Skin epidermis (tissue), 12 donors: ENCODE measurements at regions not wholly inside any gene's neighbourhood (a gene's known extent, or its start where the extent isn't known, plus 50 kb on each side); places are given as distances from the start of the nearest gene placed in this dataset.

ENCODE experiments used
- H3K27ac ChIP-seq, 21 experiments: fragments of 200-600 bp; sonication (generic) in 11 of 21; one replicate each; pipeline ENCODE4 v1.5.0; 2020; ENCODE audit warnings: mild to moderate bottlenecking in 3 of 21, inconsistent platforms in 2 of 21, moderate library complexity in 2 of 21
- H3K4me3 ChIP-seq, 7 experiments: fragments of 200-600 bp; sonication (generic) in 2 of 7; one replicate each; pipeline ENCODE4 v1.5.0; 2020; ENCODE audit warnings: inconsistent platforms in 2 of 7, mild to moderate bottlenecking in 2 of 7, moderate library complexity in 1 of 7

- Histone ChIP-seq H3K4me3 (no peak overlapping the region), H3K27ac (peak overlapping the region in 16 of 21 experiments; percentile 2 to 74 (median 52))
Measured at GRCh38 chr11:128208329-128209137, 378.8 kb downstream of the ETS1 start.

GRCh38 chr11:128207861-128208321 lies 379.5 kb downstream of the ETS1 start:
- no peak overlapping the region for H3K4me3 ChIP-seq
- peak overlapping the region in 16 of 21 experiments; percentile 2 to 74 (median 41) for H3K27ac ChIP-seq

- H3K27ac ChIP-seq = no peak overlapping the region
- no peak overlapping the region for H3K4me3 ChIP-seq
Measured at GRCh38 chr11:128206461-128206860, 380.9 kb downstream of the ETS1 start.

- Histone ChIP-seq H3K4me3 (no peak overlapping the region), H3K27ac (no peak overlapping the region)
Measured at GRCh38 chr11:128205796-128206195, 381.6 kb downstream of the ETS1 start.

GRCh38 chr11:128204898-128205297 lies 382.5 kb downstream of the ETS1 start:
- no peak overlapping the region for H3K4me3 ChIP-seq

GRCh38 chr11:128201801-128202200 lies 385.6 kb downstream of the ETS1 start:
- no peak overlapping the region for H3K27ac ChIP-seq
- no peak overlapping the region for H3K4me3 ChIP-seq

More at GRCh38 chr11:128204898-128205297, 382.5 kb downstream of the ETS1 start:
- no peak overlapping the region for H3K27ac ChIP-seq

- H3K27ac ChIP-seq = no peak overlapping the region
- H3K4me3 ChIP-seq = no peak overlapping the region
Measured at GRCh38 chr11:128201009-128201408, 386.3 kb downstream of the ETS1 start.

- no peak overlapping the region for H3K27ac ChIP-seq
- no peak overlapping the region for H3K4me3 ChIP-seq
Measured at GRCh38 chr11:128200467-128200866, 386.9 kb downstream of the ETS1 start.

- Histone ChIP-seq H3K4me3 (no peak overlapping the region), H3K27ac (no peak overlapping the region)
Measured at GRCh38 chr11:128198216-128198772, 389.1 kb downstream of the ETS1 start.

- Histone ChIP-seq H3K27ac (no peak overlapping the region), H3K4me3 (no peak overlapping the region)
Measured at GRCh38 chr11:128196235-128196634, 391.1 kb downstream of the ETS1 start.

GRCh38 chr11:128195756-128196155 lies 391.6 kb downstream of the ETS1 start:
- Histone ChIP-seq H3K27ac (no peak overlapping the region), H3K4me3 (no peak overlapping the region)

GRCh38 chr11:128195057-128195751 lies 392.2 kb downstream of the ETS1 start:
- no peak overlapping the region for H3K4me3 ChIP-seq
- H3K27ac ChIP-seq = no peak overlapping the region

- H3K4me3 ChIP-seq = no peak overlapping the region
- peak overlapping the region in 1 of 21 experiments; percentile 26 for H3K27ac ChIP-seq
Measured at GRCh38 chr11:128194216-128194615, 393.1 kb downstream of the ETS1 start.

- Histone ChIP-seq H3K4me3 (no peak overlapping the region), H3K27ac (no peak overlapping the region)
Measured at GRCh38 chr11:128193615-128194014, 393.7 kb downstream of the ETS1 start.

GRCh38 chr11:128190312-128190711 lies 397.0 kb downstream of the ETS1 start:
- H3K27ac ChIP-seq = no peak overlapping the region
- no peak overlapping the region for H3K4me3 ChIP-seq

GRCh38 chr11:128189823-128190222 lies 397.5 kb downstream of the ETS1 start:
- no peak overlapping the region for H3K27ac ChIP-seq
- H3K4me3 ChIP-seq = no peak overlapping the region

GRCh38 chr11:128188346-128189004 lies 398.9 kb downstream of the ETS1 start:
- no peak overlapping the region for H3K27ac ChIP-seq
- no peak overlapping the region for H3K4me3 ChIP-seq

GRCh38 chr11:128187835-128188234 lies 399.5 kb downstream of the ETS1 start:
- H3K27ac ChIP-seq = no peak overlapping the region
- H3K4me3 ChIP-seq = no peak overlapping the region

GRCh38 chr11:128187377-128187776 lies 400.0 kb downstream of the ETS1 start:
- Histone ChIP-seq H3K27ac (no peak overlapping the region), H3K4me3 (no peak overlapping the region)

GRCh38 chr11:128184981-128185380 lies 402.4 kb downstream of the ETS1 start:
- Histone ChIP-seq H3K4me3 (no peak overlapping the region), H3K27ac (no peak overlapping the region)
